Endothelial cell of hepatic sinusoid (primary cell): ENCODE measurements at regions not wholly inside any gene's neighbourhood (a gene's known extent, or its start where the extent isn't known, plus 50 kb on each side); places are given as distances from the start of the nearest gene placed in this dataset.

Experiments used
- in situ Hi-C: cut with HindIII; loops from 2 replicates; pipeline ENCODE4 v1.10.0; 2017; ENCODE audit warnings: low sequenced_read_pairs

DNA sequence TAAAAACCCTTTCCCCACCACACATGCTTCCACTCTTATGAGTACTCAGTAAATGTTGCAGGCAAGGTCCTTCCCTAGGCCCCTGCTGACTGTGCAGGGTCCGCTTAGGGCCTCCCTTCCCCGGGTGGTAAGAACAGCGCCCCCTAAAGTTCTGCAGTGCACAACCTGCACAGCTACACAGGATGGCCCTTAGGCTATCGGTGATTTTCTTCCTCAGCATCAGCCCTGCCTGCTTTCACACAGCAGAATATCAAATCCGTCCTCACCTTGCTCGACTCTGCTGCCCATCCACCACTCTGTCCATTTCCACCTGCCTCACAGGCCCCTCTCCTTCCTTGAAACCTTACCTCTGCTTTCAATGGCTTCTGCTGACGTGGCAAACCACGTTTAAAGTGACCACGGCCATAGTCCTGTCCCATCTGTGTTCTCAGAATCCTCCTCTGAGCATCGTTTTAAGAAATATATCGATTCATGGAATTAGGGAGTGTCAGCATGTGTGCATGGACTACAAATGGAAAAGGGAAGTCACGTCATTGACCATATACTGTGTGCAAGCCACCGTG lies 51.4 kb upstream of the TMEM132E start:
- in situ Hi-C loops: loop anchor here (5.0 to 25.0 kb wide), 2 partner anchors 104 to 309 kb away; no protein-coding TSS in a partner anchor

DNA sequence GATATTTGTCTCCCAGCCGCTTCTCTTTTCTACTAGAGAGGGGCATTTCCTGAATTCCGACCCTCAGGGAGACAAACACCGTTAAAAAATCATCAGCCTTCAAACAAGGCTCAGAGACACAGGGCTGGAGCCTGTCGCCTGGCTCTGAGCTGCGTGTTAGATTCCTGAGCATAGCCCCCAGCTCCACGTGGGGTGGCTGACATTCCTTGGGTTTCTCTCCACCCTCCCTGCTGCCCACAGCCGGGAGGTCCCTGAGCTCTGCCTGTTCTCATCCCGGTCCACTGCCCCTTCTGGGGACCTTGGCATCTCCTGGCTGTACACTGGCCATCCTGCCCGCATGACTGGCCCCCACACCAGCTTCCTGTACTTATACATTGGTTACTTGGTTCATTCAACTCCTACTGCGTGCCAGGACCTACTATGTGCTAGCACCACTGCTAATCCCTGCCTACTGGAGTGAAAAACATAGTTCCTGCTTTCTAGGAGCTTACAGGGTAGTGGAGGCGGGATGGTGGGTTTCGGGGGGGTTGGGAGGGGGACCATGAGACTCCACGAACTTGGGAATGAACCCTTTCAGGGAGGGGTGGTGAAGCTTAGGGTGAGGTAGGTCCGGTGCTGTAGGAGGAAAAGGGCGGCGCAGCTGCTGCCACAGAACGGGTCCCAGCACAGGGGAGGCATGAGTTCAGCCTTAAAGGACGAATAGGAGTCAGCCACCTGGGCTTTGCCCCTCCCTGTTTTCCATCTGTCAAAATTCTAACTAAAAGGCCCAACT lies 52.1 kb upstream of the TMEM132E start:
- in situ Hi-C loops: loop anchor here (5.0 to 25.0 kb wide), 2 partner anchors 105 to 310 kb away; no protein-coding TSS in a partner anchor

DNA sequence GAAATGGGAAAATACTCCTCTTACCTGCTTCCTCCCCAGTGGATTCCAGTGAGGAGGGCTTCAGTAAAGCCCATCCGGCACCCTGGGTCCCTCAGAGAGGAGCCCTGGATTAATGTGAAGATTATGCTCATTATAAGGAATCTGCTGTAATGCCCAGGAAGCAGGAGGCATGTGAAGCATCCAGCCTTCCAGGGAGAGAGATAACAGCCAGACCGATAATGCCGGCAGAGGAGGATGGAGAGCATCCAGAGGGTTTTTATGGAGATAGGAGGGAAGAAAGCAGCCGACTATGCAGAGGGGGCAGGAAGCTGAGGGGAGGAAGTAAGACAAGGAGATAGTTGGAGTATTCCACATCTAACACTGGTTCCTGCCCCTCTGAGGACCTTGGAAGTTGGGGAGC lies 53.7 kb upstream of the TMEM132E start:
- in situ Hi-C loops: loop anchor here (5.0 to 25.0 kb wide), 2 partner anchors 107 to 312 kb away; no protein-coding TSS in a partner anchor

DNA sequence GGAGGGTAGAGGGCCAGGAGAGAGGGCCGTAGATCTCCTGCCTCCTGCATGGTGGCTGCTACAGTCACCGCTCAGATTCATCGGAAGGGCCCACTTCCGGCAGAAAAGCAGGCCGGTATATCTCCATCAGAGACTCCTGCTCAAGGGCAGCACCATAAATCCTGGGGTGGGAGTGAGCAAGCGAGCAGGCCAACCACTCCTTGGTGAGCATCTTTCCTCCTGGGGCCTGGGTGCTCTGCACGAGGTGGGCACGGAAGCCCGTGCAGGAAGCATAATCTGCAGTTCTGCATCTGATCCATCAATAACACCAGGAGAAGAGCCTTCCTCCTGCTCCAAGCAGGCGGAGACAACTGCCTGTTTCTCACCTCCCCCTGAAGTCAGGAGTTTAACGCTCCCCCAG lies 57.4 kb upstream of the TMEM132E start:
- in situ Hi-C loops: no loop called here

DNA sequence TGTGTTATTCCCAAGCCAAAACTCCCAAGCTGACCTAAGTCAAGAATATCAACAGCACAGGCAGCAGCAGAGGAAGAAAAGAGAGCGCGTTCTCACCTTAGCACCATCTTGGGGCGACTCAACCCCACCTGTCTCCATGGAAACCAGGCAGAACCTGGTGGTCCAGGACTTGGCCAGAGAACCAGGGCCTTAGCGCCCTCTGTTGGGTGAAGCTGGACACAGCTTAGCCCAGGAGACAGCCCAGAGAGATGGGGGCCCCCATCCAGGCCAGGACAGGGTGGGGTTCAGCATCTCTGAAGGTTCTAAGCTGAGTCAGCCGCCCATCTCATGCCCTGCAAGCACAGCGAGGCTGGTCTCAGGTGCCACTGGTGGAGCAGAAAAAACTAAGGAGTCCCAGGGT lies 60.1 kb upstream of the TMEM132E start:
- in situ Hi-C loops: no loop called here

DNA sequence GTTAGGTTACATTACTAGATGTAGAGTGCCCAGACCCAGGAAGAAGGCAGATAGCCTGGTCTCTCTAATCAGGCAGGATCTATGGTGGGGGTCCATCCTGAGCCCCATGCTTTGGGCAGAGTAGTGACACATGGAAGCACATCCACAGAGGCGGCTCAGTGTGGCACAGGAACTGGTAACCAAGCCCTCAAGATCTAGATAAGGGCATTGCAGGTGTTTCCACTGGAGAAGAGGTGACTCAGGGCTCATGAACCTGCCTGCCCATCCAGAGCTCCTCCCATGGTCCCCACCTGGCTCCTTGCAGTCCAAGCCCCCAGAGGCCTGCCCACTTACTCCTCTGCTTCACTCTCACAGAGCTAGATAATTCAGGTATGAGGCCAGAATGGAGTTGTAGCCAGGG lies 62.0 kb upstream of the TMEM132E start:
- in situ Hi-C loops: no loop called here

DNA sequence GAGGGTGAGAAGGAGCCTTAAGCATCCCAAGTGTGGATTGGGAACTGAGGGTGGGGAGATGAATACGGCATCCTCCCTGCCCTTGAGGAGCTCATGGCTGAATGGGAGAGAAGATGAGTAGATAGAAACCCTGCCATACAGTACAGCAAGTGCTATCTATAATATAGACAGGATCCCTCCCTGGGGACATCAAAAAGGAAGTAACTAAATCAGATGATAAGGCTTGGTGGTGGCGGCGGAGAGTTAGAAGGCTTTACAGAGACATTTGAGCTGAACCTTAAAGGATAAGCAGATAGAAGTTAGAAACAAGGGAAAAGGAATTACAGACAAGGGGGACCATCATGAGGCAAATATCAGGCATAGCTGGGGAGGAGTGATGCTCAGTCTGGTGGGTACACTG lies 67.5 kb upstream of the TMEM132E start:
- in situ Hi-C loops: no loop called here

DNA sequence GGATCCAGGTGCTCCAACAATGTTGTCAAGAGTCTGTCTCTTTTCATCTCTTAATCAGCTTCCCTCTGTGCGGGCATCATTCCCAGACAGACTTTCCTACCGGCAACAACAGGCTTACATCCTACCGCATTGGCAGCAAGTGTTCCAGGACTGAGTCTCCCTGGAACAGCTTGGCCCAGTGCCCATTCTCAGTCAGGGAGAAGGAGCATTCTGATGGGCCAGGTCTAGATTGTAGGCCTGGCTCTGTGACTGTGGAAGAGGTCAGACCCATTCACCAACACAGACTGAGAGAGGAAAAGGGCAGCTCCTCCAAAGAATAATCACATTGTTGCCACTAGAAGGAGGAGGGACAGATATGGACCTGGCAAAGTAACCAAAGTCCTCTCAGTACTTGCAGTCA lies 68.1 kb upstream of the TMEM132E start:
- in situ Hi-C loops: no loop called here

DNA sequence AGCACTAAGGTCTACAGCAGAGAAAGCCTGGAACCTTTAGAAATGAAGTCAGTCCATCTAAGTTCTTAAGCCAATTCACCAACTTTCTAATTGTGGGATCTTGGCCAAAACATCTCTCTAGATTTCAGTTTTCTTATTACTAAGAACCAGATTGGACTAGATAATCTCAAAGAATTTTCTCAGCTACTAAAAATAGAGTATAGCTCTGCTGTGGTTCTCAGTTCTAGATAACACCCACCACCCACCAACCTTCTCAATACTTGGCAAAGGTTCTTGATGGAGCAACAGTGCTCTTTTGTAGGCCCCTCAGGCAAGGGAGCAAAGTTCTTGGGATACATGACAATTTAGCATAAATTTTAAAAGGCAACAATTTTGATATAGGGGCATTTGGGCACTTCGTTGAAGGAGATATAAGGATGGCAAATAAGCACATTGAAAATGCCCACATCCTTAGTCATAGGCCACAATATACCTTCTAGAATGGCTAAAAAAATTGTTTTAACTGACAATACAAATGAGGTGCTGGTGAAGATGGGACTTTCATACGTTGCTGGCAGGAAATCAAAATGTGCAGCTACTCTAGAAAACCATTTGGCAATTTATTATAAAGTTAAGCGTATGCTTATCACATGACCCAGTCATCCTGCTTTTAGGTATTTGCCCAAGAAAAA lies 74.4 kb upstream of the TMEM132E start:
- in situ Hi-C loops: loop anchor here (5.0 kb wide), 1 partner anchor 67 kb away; no protein-coding TSS in a partner anchor

DNA sequence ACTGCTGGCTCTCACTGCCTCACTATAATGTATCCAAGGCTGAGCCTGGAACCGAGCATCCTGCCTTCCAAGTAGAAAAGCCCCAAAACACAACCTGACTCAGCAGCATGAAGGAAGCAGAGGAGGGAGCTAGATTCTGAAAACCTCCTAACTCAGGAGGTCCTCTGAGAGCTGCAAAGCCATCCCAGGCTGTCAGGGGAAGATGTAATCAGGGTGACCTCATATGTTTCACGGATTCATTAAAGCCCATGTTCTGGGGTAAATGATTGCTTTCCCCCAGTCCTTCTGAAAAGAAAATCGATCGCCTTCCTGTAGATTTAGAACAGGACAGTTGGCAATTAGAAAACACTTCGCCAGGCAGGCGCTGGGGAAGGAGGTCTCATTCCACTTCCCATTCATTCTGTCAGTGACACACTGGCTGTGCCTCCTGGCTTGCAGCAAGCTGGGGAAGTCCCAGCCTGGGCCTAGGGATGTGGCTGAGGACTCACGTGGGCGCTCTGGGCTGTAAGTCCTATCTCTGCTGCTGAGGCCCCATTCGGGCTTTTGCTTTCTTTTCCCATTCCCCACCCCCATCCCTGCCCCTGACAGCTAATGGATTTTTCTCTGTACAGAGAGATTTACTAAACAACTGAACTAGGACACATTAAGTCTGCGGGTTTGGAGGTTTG lies 75.7 kb upstream of the TMEM132E start:
- in situ Hi-C loops: loop anchor here (5.0 kb wide), 1 partner anchor 69 kb away; no protein-coding TSS in a partner anchor

DNA sequence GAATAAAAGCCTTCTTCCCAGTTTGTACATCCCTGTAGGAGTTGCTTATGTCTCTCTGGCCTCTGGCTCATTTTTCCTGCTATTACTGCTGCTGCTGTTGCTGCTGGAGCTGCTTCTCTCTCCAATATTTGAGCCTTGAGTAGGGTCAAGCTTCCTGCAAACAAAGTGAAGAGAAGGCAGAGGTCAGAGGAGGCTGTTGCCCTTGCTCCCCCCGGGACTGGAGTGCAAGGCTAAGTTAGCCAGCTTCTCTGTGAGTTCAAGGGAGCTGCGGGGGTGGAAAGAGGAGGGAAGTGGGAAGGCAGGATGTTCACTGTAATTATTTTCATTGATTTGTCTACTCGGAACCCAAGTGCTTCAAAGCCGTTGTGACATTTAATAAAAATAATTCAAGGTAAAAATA lies 77.0 kb upstream of the TMEM132E start:
- in situ Hi-C loops: loop anchor here (5.0 kb wide), 1 partner anchor 70 kb away; no protein-coding TSS in a partner anchor

DNA sequence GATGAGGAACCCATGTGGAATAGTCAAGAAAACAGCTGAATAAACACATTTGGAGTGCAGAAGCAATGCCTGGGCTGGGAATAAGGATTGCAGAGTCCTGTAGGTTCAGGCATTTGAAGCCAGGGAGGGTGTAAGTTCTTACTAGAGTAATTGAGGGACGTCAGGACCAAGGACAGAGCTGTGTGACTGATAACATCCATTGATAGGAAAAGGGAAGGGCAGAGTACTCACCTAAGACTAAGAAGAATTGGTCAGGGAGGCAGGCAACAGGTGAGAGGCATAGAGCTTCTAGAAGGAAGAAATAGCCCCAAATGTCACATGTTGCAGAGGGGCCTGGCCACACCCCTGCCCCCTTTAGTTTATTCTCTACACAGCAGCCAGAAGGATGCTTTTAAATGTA lies 79.8 kb upstream of the TMEM132E start:
- in situ Hi-C loops: no loop called here

DNA sequence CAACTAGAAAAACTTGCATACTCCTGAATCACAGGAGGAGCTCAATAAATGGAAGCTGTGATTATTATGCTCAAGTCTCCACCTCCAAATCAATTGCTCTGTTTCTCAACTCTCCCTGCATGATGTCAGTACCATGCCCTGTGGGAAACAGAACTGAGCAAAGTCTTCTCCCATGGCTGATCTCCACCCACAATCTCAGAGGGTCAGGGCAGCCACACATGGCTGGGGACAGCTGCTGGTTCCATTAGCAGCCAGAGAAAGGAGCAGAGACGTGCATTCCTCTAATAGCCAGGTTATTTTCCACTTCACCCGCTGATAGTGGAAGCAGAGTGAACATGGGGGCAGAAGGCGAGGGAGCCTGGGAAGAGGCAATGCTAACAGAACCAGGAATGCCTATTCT lies 85.5 kb upstream of the TMEM132E start:
- in situ Hi-C loops: no loop called here

DNA sequence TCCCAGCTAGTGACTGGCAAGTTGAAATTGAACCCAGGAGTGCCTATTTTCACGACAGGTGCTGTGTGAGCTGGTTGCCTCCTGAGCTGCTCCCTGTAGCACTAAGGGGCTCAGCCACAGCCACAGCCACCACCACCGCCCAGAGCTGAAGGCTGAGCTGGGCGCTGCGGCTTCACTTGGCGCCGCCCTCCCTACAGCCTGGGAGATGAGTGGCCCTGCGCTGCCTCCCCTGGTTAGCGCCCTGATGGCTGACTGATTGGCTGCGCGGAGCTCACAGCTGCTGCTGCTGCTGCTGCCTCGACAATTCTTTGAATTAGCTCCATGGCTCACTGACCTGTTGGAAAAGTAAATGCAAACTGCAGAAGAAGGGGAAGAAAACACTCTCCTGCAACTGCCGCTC lies 91.8 kb upstream of the TMEM132E start:
- in situ Hi-C loops: no loop called here

DNA sequence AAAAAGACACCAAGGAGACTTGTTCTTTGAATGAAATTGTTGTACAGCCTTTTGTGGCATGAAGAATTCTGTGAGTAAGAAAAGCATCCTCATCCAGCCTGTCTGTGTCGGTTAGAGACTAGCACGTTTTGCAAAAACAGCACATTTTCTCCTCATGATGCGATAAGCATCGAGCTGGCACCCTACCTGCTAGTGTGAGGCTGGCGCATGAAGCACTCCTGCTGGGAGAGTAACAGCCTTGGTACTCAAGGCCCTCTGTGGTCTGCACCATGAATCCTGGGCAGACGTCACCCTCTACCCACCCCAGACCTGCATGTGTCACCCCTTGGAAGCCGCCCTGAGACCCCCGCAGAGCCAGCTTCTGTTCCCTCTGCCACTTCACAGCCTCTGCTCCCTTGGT lies 92.6 kb upstream of the TMEM132E start:
- in situ Hi-C loops: no loop called here

DNA sequence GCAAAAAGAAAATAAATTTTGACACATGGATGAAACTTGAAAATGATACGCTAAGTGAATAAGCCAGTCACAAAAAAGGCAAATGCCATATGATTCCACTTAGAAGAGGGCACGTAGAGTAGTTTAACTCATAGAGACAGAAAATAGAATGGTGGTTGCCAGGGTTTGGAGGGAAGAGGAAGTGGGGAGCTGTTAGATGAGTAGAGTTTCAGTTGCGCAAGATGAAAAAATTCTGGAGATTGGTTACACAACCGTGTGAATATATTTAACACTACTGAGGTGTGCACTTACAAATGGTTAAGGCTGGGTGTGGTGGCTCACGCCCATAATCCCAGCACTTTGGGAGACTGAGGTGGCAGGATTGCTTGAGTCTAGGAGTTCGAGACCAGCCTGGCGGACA lies 93.4 kb upstream of the TMEM132E start:
- in situ Hi-C loops: no loop called here

DNA sequence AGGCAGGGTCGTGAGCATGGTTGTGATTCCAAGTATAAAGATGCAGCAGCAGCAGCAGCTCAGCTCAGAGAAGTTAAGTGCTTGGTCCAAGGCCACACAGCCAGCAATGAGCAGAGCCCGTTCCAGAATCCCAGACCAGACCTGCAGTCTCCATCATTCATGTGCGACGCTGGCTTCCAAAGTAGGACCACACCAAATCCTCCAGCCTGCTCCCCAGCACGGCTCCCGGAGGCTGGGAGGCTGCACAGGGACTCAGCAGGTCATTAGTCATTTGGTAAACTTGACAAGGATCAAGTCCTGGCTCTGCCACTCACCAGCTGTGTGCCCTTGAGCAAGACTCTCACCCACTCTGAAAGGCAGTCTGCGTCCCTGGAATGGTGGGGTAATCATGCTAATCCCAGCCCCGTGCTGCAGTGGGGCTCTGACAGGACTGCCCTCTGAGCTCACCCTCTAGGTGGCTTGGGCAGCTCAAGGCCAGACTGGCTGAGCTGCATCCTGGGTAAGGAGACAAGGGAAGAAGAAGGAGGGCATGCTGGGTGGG lies 95.1 kb upstream of the TMEM132E start:
- in situ Hi-C loops: no loop called here

DNA sequence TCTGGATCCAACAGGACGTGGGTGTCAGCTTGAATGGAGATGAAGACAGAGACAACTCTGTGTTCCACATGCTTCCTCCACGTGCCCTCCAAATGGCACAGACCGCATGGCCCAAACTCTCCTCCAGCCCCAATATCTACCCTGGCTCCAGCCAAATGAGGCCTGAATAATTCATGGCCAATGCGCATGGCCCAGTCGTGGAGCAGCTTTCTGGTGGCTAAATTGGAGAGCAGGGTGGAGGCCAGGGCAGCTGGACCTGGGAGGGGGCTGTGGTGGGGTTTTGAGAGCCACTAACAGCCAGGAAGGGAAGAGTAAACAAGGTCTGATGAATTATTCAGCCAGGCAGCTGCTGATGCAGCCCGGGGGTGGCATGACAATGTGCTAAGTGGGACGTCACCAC lies 96.7 kb upstream of the TMEM132E start:
- in situ Hi-C loops: no loop called here

DNA sequence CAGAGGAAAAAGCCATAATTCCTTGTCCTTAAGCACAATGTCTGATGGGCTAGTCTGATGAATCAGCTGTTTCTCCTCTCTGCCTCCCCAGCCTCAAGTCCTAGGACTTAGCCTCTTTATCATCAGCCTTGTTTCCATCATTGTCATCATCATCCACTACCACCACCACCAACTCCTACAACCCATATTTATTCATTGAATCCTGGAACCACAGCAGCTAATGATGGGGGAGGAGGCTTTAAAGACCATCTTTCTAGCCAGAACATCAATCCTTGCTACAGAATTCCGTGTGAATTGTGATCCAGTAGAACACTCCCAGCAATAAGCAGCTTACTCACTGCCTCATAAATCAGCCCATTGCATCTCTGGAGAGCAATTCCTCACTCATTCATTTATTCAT lies 97.6 kb upstream of the TMEM132E start:
- in situ Hi-C loops: no loop called here

DNA sequence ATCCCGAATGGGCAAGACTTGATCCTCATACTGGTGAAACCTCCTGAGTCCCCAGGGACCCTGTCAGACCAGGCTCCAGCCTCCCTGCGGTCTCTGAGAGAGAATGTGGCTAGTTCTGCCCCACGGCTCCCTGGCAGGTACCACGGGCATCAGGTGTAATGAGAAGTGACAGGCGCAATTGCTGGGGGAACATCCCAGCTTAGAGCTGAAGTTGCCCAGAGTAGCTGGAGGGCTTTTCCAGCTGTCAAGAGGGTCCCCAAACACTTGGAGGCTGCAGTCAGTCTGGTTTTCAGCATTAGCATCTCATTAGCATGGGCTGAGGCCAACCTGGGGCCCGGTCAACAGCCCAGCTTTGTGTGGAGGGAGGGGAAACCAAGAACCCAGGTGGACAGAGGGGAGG lies 100.0 kb upstream of the TMEM132E start:
- in situ Hi-C loops: no loop called here

DNA sequence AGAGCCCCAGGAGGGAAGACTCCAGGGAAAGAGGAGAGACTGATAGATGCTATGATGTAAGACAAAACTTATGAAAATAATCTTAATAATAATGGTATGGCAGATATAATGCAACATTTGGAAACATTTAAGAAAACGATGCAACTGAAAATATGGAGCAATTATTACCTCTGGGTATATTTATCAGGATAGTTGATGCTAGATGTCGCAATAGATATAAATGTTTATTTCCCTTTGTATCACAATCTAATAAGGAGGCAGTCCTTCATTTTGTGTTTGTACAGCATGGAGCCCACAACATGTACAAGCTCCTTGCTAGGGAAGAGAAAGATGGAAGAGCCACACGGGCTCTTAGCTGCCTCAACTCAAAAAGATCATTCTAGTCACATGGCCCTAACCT lies 101.1 kb upstream of the TMEM132E start:
- in situ Hi-C loops: no loop called here
